Fibroblast of skin of scalp (primary cell): ENCODE measurements at regions not wholly inside any gene's neighbourhood (a gene's known extent, or its start where the extent isn't known, plus 50 kb on each side); places are given as distances from the start of the nearest gene placed in this dataset.
"Not testable (repeated sequence)": the region's sequence is repeated elsewhere in the genome, so short reads cannot be mapped to it uniquely, and the experiment has no call there.

ENCODE experiments used
- DNase-seq: peaks from one replicate; pipeline ENCODE4 v3.0.0-alpha.2; 2013

GRCh38 chr5:68021227-68021626, 194.3 kb upstream of the PIK3R1 start:
- DNase-seq, result no peak

GRCh38 chr5:68020461-68020969, 195.0 kb upstream of the PIK3R1 start:
- DNase-seq, result not testable (repeated sequence)

- DNase-seq, result no peak
Observed at GRCh38 chr5:68015381-68016302, 199.9 kb upstream of the PIK3R1 start.

GRCh38 chr5:68012831-68013230, 202.7 kb upstream of the PIK3R1 start:
- no peak for DNase-seq

- DNase-seq, result peak; percentile 46
Observed at GRCh38 chr5:68012429-68012828, 203.1 kb upstream of the PIK3R1 start.

- DNase-seq, result peak; percentile 52
Observed at GRCh38 chr5:68011801-68012200, 203.8 kb upstream of the PIK3R1 start.

- DNase-seq, result no peak
Observed at GRCh38 chr5:68011259-68011760, 204.2 kb upstream of the PIK3R1 start.

GRCh38 chr5:68010740-68011139, 204.8 kb upstream of the PIK3R1 start:
- DNase-seq, result no peak

- DNase-seq, result peak; percentile 42
Observed at GRCh38 chr5:68007451-68007850, 208.1 kb upstream of the PIK3R1 start.

- no peak for DNase-seq
Observed at GRCh38 chr5:68002836-68003235, 212.7 kb upstream of the PIK3R1 start.

GRCh38 chr5:68000805-68001204, 214.8 kb upstream of the PIK3R1 start:
- peak; percentile 18 for DNase-seq

- DNase-seq, result no peak
Observed at GRCh38 chr5:67999391-67999790, 216.2 kb upstream of the PIK3R1 start.

GRCh38 chr5:67998709-67999261, 216.8 kb upstream of the PIK3R1 start:
- peak; percentile 68 for DNase-seq

GRCh38 chr5:67997892-67998457, 217.6 kb upstream of the PIK3R1 start:
- DNase-seq, result no peak

- no peak for DNase-seq
Observed at GRCh38 chr5:67997148-67997547, 218.4 kb upstream of the PIK3R1 start.

GRCh38 chr5:67996596-67996995, 219.0 kb upstream of the PIK3R1 start:
- no peak for DNase-seq

- DNase-seq, result no peak
Observed at GRCh38 chr5:67992923-67993322, 222.6 kb upstream of the PIK3R1 start.

- peak; percentile 62 for DNase-seq
Observed at GRCh38 chr5:67989456-67989855, 226.1 kb upstream of the PIK3R1 start.

- no peak for DNase-seq
Observed at GRCh38 chr5:67986761-67987160, 228.8 kb upstream of the PIK3R1 start.

GRCh38 chr5:67985686-67986387, 229.7 kb upstream of the PIK3R1 start:
- no peak for DNase-seq

GRCh38 chr5:67984546-67984945, 231.0 kb upstream of the PIK3R1 start:
- no peak for DNase-seq

GRCh38 chr5:67983251-67984110, 232.1 kb upstream of the PIK3R1 start:
- peak; percentile 81 for DNase-seq
